Stimulated activated CD4-positive, alpha-beta T cell treated with anti-CD3 and anti-CD28 coated beads, Interleukin-15, amount 100 ng/mL, for 1 hour (primary cell): ENCODE measurements at regions not wholly inside any gene's neighbourhood (a gene's known extent, or its start where the extent isn't known, plus 50 kb on each side); places are given as distances from the start of the nearest gene placed in this dataset.
"Not testable (repeated sequence)": the region's sequence is repeated elsewhere in the genome, so short reads cannot be mapped to it uniquely, and the experiment has no call there.

Experiments used
- DNase-seq, 2 donors: peaks; one replicate each; pipeline ENCODE4 v3.0.0-alpha.2; 2020; ENCODE audit warnings: low read depth in 1 of 2, low spot score in 1 of 2

- not testable (repeated sequence) for DNase-seq
Observed at GRCh38 chr22:49698616-49699015, 129.1 kb downstream of the BRD1 start.

GRCh38 chr22:49697047-49697446 lies 130.6 kb downstream of the BRD1 start:
- no peak for DNase-seq

GRCh38 chr22:49694462-49695260 lies 133.0 kb downstream of the BRD1 start:
- DNase-seq: no peak

GRCh38 chr22:49693848-49694247 lies 133.8 kb downstream of the BRD1 start:
- no peak for DNase-seq

- DNase-seq: no peak
Observed at GRCh38 chr22:49693416-49693815, 134.3 kb downstream of the BRD1 start.

GRCh38 chr22:49692499-49693225 lies 135.0 kb downstream of the BRD1 start:
- no peak for DNase-seq

GRCh38 chr22:49691256-49691655 lies 136.4 kb downstream of the BRD1 start:
- DNase-seq: no peak

GRCh38 chr22:49690454-49690853 lies 137.2 kb downstream of the BRD1 start:
- DNase-seq: no peak

GRCh38 chr22:49689858-49690257 lies 137.8 kb downstream of the BRD1 start:
- no peak for DNase-seq

GRCh38 chr22:49689255-49689770 lies 138.4 kb downstream of the BRD1 start:
- no peak for DNase-seq

GRCh38 chr22:49688516-49689254 lies 139.0 kb downstream of the BRD1 start:
- DNase-seq: no peak

- no peak for DNase-seq
Observed at GRCh38 chr22:49687786-49688515, 139.7 kb downstream of the BRD1 start.

- DNase-seq: no peak
Observed at GRCh38 chr22:49687333-49687732, 140.3 kb downstream of the BRD1 start.

GRCh38 chr22:49686495-49687219 lies 141.0 kb downstream of the BRD1 start:
- no peak for DNase-seq

- DNase-seq: no peak
Observed at GRCh38 chr22:49685686-49686085, 142.0 kb downstream of the BRD1 start.

GRCh38 chr22:49685116-49685515 lies 142.6 kb downstream of the BRD1 start:
- DNase-seq: no peak

- no peak for DNase-seq
Observed at GRCh38 chr22:49683032-49683431, 144.6 kb downstream of the BRD1 start.

- not testable (repeated sequence) for DNase-seq
Observed at GRCh38 chr22:49680819-49681218, 146.9 kb downstream of the BRD1 start.

- no peak for DNase-seq
Observed at GRCh38 chr22:49678842-49679170, 148.9 kb downstream of the BRD1 start.

GRCh38 chr22:49678137-49678841 lies 149.4 kb downstream of the BRD1 start:
- DNase-seq: no peak
